ENCODE measurements at regions not wholly inside any gene's neighbourhood (a gene's known extent, or its start where the extent isn't known, plus 50 kb on each side); places are given as distances from the start of the nearest gene placed in this dataset.

- Histone ChIP-seq H3K27ac (ENCODE audit: low read depth, low read length) (no peak overlapping the region), H3K9me2 (replicated peaks; ENCODE audit: insufficient read depth, low read length) (no peaks in the 10 kb centered on the region), H3K79me2 (ENCODE audit: insufficient read depth, low read length) (no peaks in the 10 kb centered on the region), H3K9ac (ENCODE audit: low read length) (no peak overlapping the region), H3K27me3 (ENCODE audit: low read length) (no peaks in the 10 kb centered on the region), H2AFZ (ENCODE audit: low read depth, low read length, severe bottlenecking) (no peak overlapping the region), H3F3A (ENCODE audit: insufficient read depth) (no peaks in the 10 kb centered on the region), H3K4me3 (ENCODE audit: insufficient read depth, low read length, poor library complexity, severe bottlenecking) (no peak overlapping the region), H3K9me3 (ENCODE audit: insufficient read depth, low read length) (no peaks in the 10 kb centered on the region), H3K4me2 (ENCODE audit: low read depth, low read length, poor library complexity, severe bottlenecking) (no peak overlapping the region), H3K36me3 (ENCODE audit: low read length) (no peaks in the 10 kb centered on the region), H4K20me1 (ENCODE audit: low read depth, low read length) (no peaks in the 10 kb centered on the region)
- no peak for TF ChIP-seq EZH2phosphoT487 (conservative IDR thresholded peaks at IDR 0.05; ENCODE audit: low read length)
- TF ChIP-seq CTCF (IDR thresholded peaks at IDR 0.05; ENCODE audit: insufficient read depth, low read length, poor library complexity, severe bottlenecking) = no peak
Measured at GRCh38 chr16:79776243-79776847, 175.8 kb upstream of the MAF start.

- TF ChIP-seq EZH2phosphoT487 (conservative IDR thresholded peaks at IDR 0.05; ENCODE audit: low read length) (no peak), CTCF (IDR thresholded peaks at IDR 0.05; ENCODE audit: insufficient read depth, low read length, poor library complexity, severe bottlenecking) (no peak)
- Histone ChIP-seq H3K27me3 (ENCODE audit: low read length) (no peaks in the 10 kb centered on the region), H3F3A (ENCODE audit: insufficient read depth) (no peaks in the 10 kb centered on the region)
Measured at GRCh38 chr16:79772784-79773183, 172.2 kb upstream of the MAF start.

GRCh38 chr16:79772048-79772447 lies 171.5 kb upstream of the MAF start:
- Histone ChIP-seq H3K36me3 (ENCODE audit: low read length) (no peaks in the 10 kb centered on the region), H3K4me3 (ENCODE audit: insufficient read depth, low read length, poor library complexity, severe bottlenecking) (no peak overlapping the region), H4K20me1 (ENCODE audit: low read depth, low read length) (no peaks in the 10 kb centered on the region), H3K27me3 (ENCODE audit: low read length) (no peaks in the 10 kb centered on the region), H3K9me3 (ENCODE audit: insufficient read depth, low read length) (no peaks in the 10 kb centered on the region), H3K9me2 (replicated peaks; ENCODE audit: insufficient read depth, low read length) (no peaks in the 10 kb centered on the region), H2AFZ (ENCODE audit: low read depth, low read length, severe bottlenecking) (no peak overlapping the region), H3K79me2 (ENCODE audit: insufficient read depth, low read length) (no peaks in the 10 kb centered on the region), H3K4me2 (ENCODE audit: low read depth, low read length, poor library complexity, severe bottlenecking) (no peak overlapping the region), H3K9ac (ENCODE audit: low read length) (no peak overlapping the region), H3F3A (ENCODE audit: insufficient read depth) (no peaks in the 10 kb centered on the region), H3K27ac (ENCODE audit: low read depth, low read length) (no peak overlapping the region)
- TF ChIP-seq EZH2phosphoT487 (conservative IDR thresholded peaks at IDR 0.05; ENCODE audit: low read length) = no peak
- no peak for TF ChIP-seq CTCF (IDR thresholded peaks at IDR 0.05; ENCODE audit: insufficient read depth, low read length, poor library complexity, severe bottlenecking)

More at GRCh38 chr16:79772784-79773183, 172.2 kb upstream of the MAF start:
- no peak overlapping the region for H3K9ac ChIP-seq (ENCODE audit: low read length)
- H3K4me2 ChIP-seq (ENCODE audit: low read depth, low read length, poor library complexity, severe bottlenecking) = no peak overlapping the region
- no peaks in the 10 kb centered on the region for H3K36me3 ChIP-seq (ENCODE audit: low read length)
- H3K4me3 ChIP-seq (ENCODE audit: insufficient read depth, low read length, poor library complexity, severe bottlenecking) = no peak overlapping the region
- no peaks in the 10 kb centered on the region for H3K9me2 ChIP-seq (replicated peaks; ENCODE audit: insufficient read depth, low read length)
- H3K27ac ChIP-seq (ENCODE audit: low read depth, low read length) = no peak overlapping the region
- no peaks in the 10 kb centered on the region for H4K20me1 ChIP-seq (ENCODE audit: low read depth, low read length)
- H3K79me2 ChIP-seq (ENCODE audit: insufficient read depth, low read length) = no peaks in the 10 kb centered on the region
- H2AFZ ChIP-seq (ENCODE audit: low read depth, low read length, severe bottlenecking) = no peak overlapping the region
- H3K9me3 ChIP-seq (ENCODE audit: insufficient read depth, low read length) = no peaks in the 10 kb centered on the region

Measured in SU-DHL-6 (cell line).